SK-N-SH (cell line): ENCODE measurements at regions not wholly inside any gene's neighbourhood (a gene's known extent, or its start where the extent isn't known, plus 50 kb on each side); places are given as distances from the start of the nearest gene placed in this dataset.

ENCODE experiments used
- CTCF ChIA-PET: fragments of 300-600, 350-600 bp; formaldehyde crosslinking; extraction: SDS; loops from one replicate; lab custom pipeline; 2021; lab: Yijun Ruan, JAX
- POLR2A ChIA-PET: fragments of 350-600 bp; sonication (Branson Sonifier 250); formaldehyde crosslinking; extraction: SDS; loops from one replicate; lab custom pipeline; 2020; ENCODE audit warnings: antibody characterized with exemption, inconsistent platforms; lab: Yijun Ruan, JAX
- DNase-seq: peaks from one replicate; pipeline ENCODE4 v3.0.0; 2012
- H2AFZ ChIP-seq: fragments of 200-600 bp; sonication (generic); 2 replicates; pipeline ENCODE4 v1.8.1; 2016; ENCODE audit warnings: antibody characterized with exemption, mild to moderate bottlenecking, low read depth
- H3F3A ChIP-seq: fragments of 200-600 bp; sonication (generic); replicated peaks from 2 replicates; pipeline ENCODE3; 2016; ENCODE audit warnings: antibody characterized with exemption, mild to moderate bottlenecking; ENCODE audit not compliant: insufficient read depth
- H3K27ac ChIP-seq, 2 experiments: fragments of 200-500 bp in 1 of 2; fragments of 200-600 bp in 1 of 2; sonication (Bioruptor generic) in 1 of 2; sonication (generic), shearing (Covaris generic) in 1 of 2; 2 replicates each; pipeline versions ENCODE4 v1.5.1 to v1.6.1; 2014 to 2016; ENCODE audit warnings: low read depth in 2 of 2, inconsistent platforms in 1 of 2, low read length in 1 of 2, mild to moderate bottlenecking in 1 of 2, mixed read lengths in 1 of 2
- H3K27me3 ChIP-seq: fragments of 200-600 bp; sonication (generic), shearing (Covaris generic); 2 replicates; pipeline ENCODE4 v1.6.1; 2016; ENCODE audit warnings: mixed run types; ENCODE audit not compliant: insufficient read depth
- H3K36me3 ChIP-seq, 2 experiments: fragments of 200-500 bp in 1 of 2; fragments of 200-600 bp in 1 of 2; sonication (Bioruptor generic) in 1 of 2; sonication (generic) in 1 of 2; replicated peaks in 1 of 2; 2 replicates each; pipeline versions ENCODE3 to v1.5.1; 2014 to 2016; ENCODE audit warnings: low read length in 1 of 2, mild to moderate bottlenecking in 1 of 2; ENCODE audit not compliant: insufficient read depth in 2 of 2, control insufficient read depth in 1 of 2
- H3K4me1 ChIP-seq, 2 experiments: fragments of 200-500 bp in 1 of 2; fragments of 200-600 bp in 1 of 2; sonication (Bioruptor generic) in 1 of 2; sonication (generic), shearing (Covaris generic) in 1 of 2; 2 replicates each; pipeline versions ENCODE4 v1.5.1 to v1.6.1; 2014 to 2016; ENCODE audit warnings: low read depth in 1 of 2, low read length in 1 of 2, mixed run types in 1 of 2; ENCODE audit not compliant: insufficient read depth in 2 of 2, control insufficient read depth in 1 of 2
- H3K4me2 ChIP-seq: fragments of 200-600 bp; sonication (generic), shearing (Covaris generic); 2 replicates; pipeline ENCODE4 v1.6.1; 2017; ENCODE audit warnings: mixed run types
- H3K4me3 ChIP-seq, 2 experiments: fragments of 200-500 bp in 1 of 2; fragments of 200-600 bp in 1 of 2; sonication (Bioruptor generic) in 1 of 2; sonication (generic), shearing (Covaris generic) in 1 of 2; 2 replicates each; pipeline versions ENCODE4 v1.5.1 to v1.8.1; 2014 to 2016; ENCODE audit warnings: low read depth in 2 of 2, inconsistent platforms in 1 of 2, low read length in 1 of 2, mild to moderate bottlenecking in 1 of 2, mixed read lengths in 1 of 2, moderate library complexity in 1 of 2
- H3K79me2 ChIP-seq: fragments of 200-600 bp; sonication (generic); 2 replicates; pipeline ENCODE4 v1.8.1; 2017; ENCODE audit warnings: mild to moderate bottlenecking; ENCODE audit not compliant: insufficient read depth
- H3K9ac ChIP-seq: fragments of 200-600 bp; sonication (generic); 2 replicates; pipeline ENCODE4 v1.6.1; 2017; ENCODE audit warnings: mixed run types
- H3K9me2 ChIP-seq: fragments of 200-600 bp; sonication (generic); 2 replicates; pipeline ENCODE4 v1.6.1; 2017; ENCODE audit warnings: mixed run types
- H3K9me3 ChIP-seq: fragments of 200-600 bp; sonication (generic); 2 replicates; pipeline ENCODE4 v1.6.1; 2017; ENCODE audit warnings: mixed run types, mild to moderate bottlenecking, moderate library complexity
- H4K20me1 ChIP-seq: fragments of 200-600 bp; sonication (generic); 2 replicates; pipeline ENCODE4 v1.6.1; 2017; ENCODE audit warnings: mild to moderate bottlenecking, mixed run types; ENCODE audit not compliant: insufficient read depth
- CTCF ChIP-seq: fragments of 200-600 bp; sonication (generic); IDR thresholded peaks from 2 replicates; pipeline ENCODE4 v1.6.1; 2017; ENCODE audit warnings: antibody characterized with exemption, mild to moderate bottlenecking, moderate library complexity
- ELF1 ChIP-seq: IDR thresholded peaks from 2 replicates; pipeline ENCODE4 v1.4.0; 2012
- EZH2phosphoT487 ChIP-seq: fragments of 200-600 bp; sonication (generic); IDR thresholded peaks from 2 replicates; pipeline ENCODE4 v1.6.1; 2017; ENCODE audit warnings: low read depth, mixed run types, mild to moderate bottlenecking, antibody characterized with exemption, moderate library complexity, borderline replicate concordance
- FOSL2 ChIP-seq: IDR thresholded peaks from 2 replicates; pipeline ENCODE4 v1.4.0; 2012; ENCODE audit warnings: low read depth, mild to moderate bottlenecking, moderate library complexity, borderline replicate concordance
- FOXJ3 ChIP-seq: sonication (generic); formaldehyde crosslinking; IDR thresholded peaks from 2 replicates; pipeline ENCODE4 v1.5.1; 2020; ENCODE audit warnings: mild to moderate bottlenecking, missing genetic modification reagents
- FOXM1 ChIP-seq: IDR thresholded peaks from 2 replicates; pipeline ENCODE4 v1.4.0; 2012; ENCODE audit warnings: low read depth, mild to moderate bottlenecking
- GATA2 ChIP-seq: sonication (generic); formaldehyde crosslinking; IDR thresholded peaks from 2 replicates; pipeline ENCODE4 v1.5.0; 2020; ENCODE audit warnings: mild to moderate bottlenecking, missing genetic modification reagents
- JUND ChIP-seq: IDR thresholded peaks from 2 replicates; pipeline ENCODE4 v1.4.0; 2012
- MAX ChIP-seq: IDR thresholded peaks from 2 replicates; pipeline ENCODE4 v1.4.0; 2012; ENCODE audit warnings: low read depth
- MXI1 ChIP-seq: IDR thresholded peaks from 2 replicates; pipeline ENCODE4 v1.6.1; 2012; ENCODE audit warnings: mild to moderate bottlenecking, low read depth, low read length, improper control_type of control experiment
- NFIC ChIP-seq: IDR thresholded peaks from 2 replicates; pipeline ENCODE4 v1.4.0; 2012; ENCODE audit warnings: borderline replicate concordance
- NRF1 ChIP-seq: IDR thresholded peaks from 2 replicates; pipeline ENCODE4 v1.6.1; 2012; ENCODE audit warnings: low read depth, mild to moderate bottlenecking, low read length
- POLR2AphosphoS5 ChIP-seq: IDR thresholded peaks from 2 replicates; pipeline ENCODE4 v1.6.1; 2012; ENCODE audit warnings: low read depth, low read length
- RCOR1 ChIP-seq: fragments of 150-350 bp; IDR thresholded peaks from 2 replicates; pipeline ENCODE4 v1.6.1; 2017; ENCODE audit warnings: antibody characterized with exemption, low read length
- REST ChIP-seq: IDR thresholded peaks from 2 replicates; pipeline ENCODE4 v1.6.1; 2012; ENCODE audit warnings: mild to moderate bottlenecking, low read depth, low read length, moderate library complexity
- RFX5 ChIP-seq: IDR thresholded peaks from 2 replicates; pipeline ENCODE4 v1.6.1; 2012; ENCODE audit warnings: mild to moderate bottlenecking, improper control_type of control experiment, low read length
- RXRA ChIP-seq: IDR thresholded peaks from 2 replicates; pipeline ENCODE4 v1.4.0; 2012; ENCODE audit warnings: low read depth, mild to moderate bottlenecking, borderline replicate concordance
- SIN3A ChIP-seq: IDR thresholded peaks from 2 replicates; pipeline ENCODE4 v1.6.1; 2012; ENCODE audit warnings: low read depth, mild to moderate bottlenecking, low read length, moderate library complexity, borderline replicate concordance
- TAF1 ChIP-seq: IDR thresholded peaks from 2 replicates; pipeline ENCODE4 v1.6.1; 2012; ENCODE audit warnings: low read depth, mild to moderate bottlenecking, low read length, moderate library complexity, borderline replicate concordance
- TCF12 ChIP-seq: IDR thresholded peaks from 2 replicates; pipeline ENCODE4 v1.4.0; 2012
- USF2 ChIP-seq: fragments of 150-350 bp; IDR thresholded peaks from 2 replicates; pipeline ENCODE4 v1.6.1; 2017; ENCODE audit warnings: antibody characterized with exemption, low read length, low read depth, borderline replicate concordance
- YY1 ChIP-seq: IDR thresholded peaks from 2 replicates; pipeline ENCODE4 v1.4.0; 2012; ENCODE audit warnings: low read depth, mild to moderate bottlenecking
- WGBS: methylation state at CpG from one replicate; pipeline ENCODE4 v1.1.6; 2017; ENCODE audit warnings: low lambda C conversion rate; 5-methylcytosine and 5-hydroxymethylcytosine counted together

- no peaks in the 10 kb centered on the region for H3K36me3 ChIP-seq
- H3K9me3 ChIP-seq = no peaks in the 10 kb centered on the region
- H3F3A ChIP-seq = no peaks in the 10 kb centered on the region
- 0% methylated on average over 9 of the region's 9 CpGs for WGBS
- no peaks in the 10 kb centered on the region for H4K20me1 ChIP-seq
- POLR2A ChIA-PET = no interaction called here
- H3K79me2 ChIP-seq = no peaks in the 10 kb centered on the region
- no peak overlapping the region for H3K4me3 ChIP-seq
- no peaks in the 10 kb centered on the region for H3K4me1 ChIP-seq
- no peak overlapping the region for H3K27ac ChIP-seq
- no peak overlapping the region for H3K9ac ChIP-seq
- no peak for TF ChIP-seq MAX
- TF ChIP-seq CTCF = no peak
- no peak for TF ChIP-seq ELF1
- TF ChIP-seq SIN3A = no peak
- no peak for TF ChIP-seq POLR2AphosphoS5
- no peak for TF ChIP-seq GATA2 (CRISPR knock-in tag)
- TF ChIP-seq MXI1 = no peak
- no peak for TF ChIP-seq TCF12
- TF ChIP-seq FOSL2 = no peak
- no peak for TF ChIP-seq YY1
- TF ChIP-seq, all 33 proteins: peak for 0
- no peak for DNase-seq
- CTCF ChIA-PET = no interaction called here
- Histone ChIP-seq H3K27me3 (no peaks in the 10 kb centered on the region), H3K9me2 (no peaks in the 10 kb centered on the region), H3K4me2 (no peak overlapping the region), H2AFZ (no peak overlapping the region)
Measured at GRCh38 chr7:49023345-49024328, 99.3 kb downstream of the CDC14C start.

GRCh38 chr7:49030221-49030620 is 105.9 kb downstream of the CDC14C start:
- Histone ChIP-seq H2AFZ (no peak overlapping the region), H3K27ac (no peak overlapping the region), H4K20me1 (no peaks in the 10 kb centered on the region), H3K27me3 (no peaks in the 10 kb centered on the region), H3K79me2 (no peaks in the 10 kb centered on the region), H3K9me2 (no peaks in the 10 kb centered on the region), H3K4me1 (no peaks in the 10 kb centered on the region), H3K36me3 (no peaks in the 10 kb centered on the region), H3K4me2 (no peak overlapping the region), H3K9me3 (no peaks in the 10 kb centered on the region), H3F3A (no peaks in the 10 kb centered on the region), H3K4me3 (no peak overlapping the region), H3K9ac (no peak overlapping the region)
- 6% methylated on average over 2 of the region's 2 CpGs for WGBS
- ChIA-PET CTCF (interaction anchor here (0.8 to 0.9 kb wide), 2 partner anchors 21 to 29 kb away, joined by 3 read pairs; no protein-coding TSS in a partner anchor), POLR2A (no interaction called here)
- no peak for DNase-seq
- TF ChIP-seq RXRA (no peak), MXI1 (no peak), USF2 (no peak), RFX5 (no peak), TCF12 (no peak), REST (no peak), NRF1 (no peak), RCOR1 (no peak), JUND (no peak), NFIC (no peak), FOXM1 (no peak), FOXJ3 (CRISPR knock-in tag) (no peak), TAF1 (no peak), SIN3A (no peak), EZH2phosphoT487 (no peak), GATA2 (CRISPR knock-in tag) (no peak), FOSL2 (no peak)
